GM06990 (cell line): ENCODE measurements at regions not wholly inside any gene's neighbourhood (a gene's known extent, or its start where the extent isn't known, plus 50 kb on each side); places are given as distances from the start of the nearest gene placed in this dataset.

Experiments used
- DNase-seq: peaks from one replicate; pipeline ENCODE4 v3.0.0-alpha.2; 2011; ENCODE audit not compliant: insufficient read length; ENCODE audit errors: extremely low read depth
- H3K27me3 ChIP-seq: replicated peaks from 2 replicates; pipeline ENCODE4 v1.6.0; 2011; ENCODE audit warnings: low read length; ENCODE audit not compliant: control insufficient read depth, insufficient read depth
- H3K36me3 ChIP-seq: 2 replicates; pipeline ENCODE4 v1.5.1; 2011; ENCODE audit warnings: low read length; ENCODE audit not compliant: control insufficient read depth, insufficient read depth
- H3K4me3 ChIP-seq: replicated peaks from 2 replicates; pipeline ENCODE4 v1.5.1; 2011; ENCODE audit warnings: low read depth, mild to moderate bottlenecking, control low read depth, low read length
- TF ChIP-seq, protein P1 (sequence below): IDR thresholded peaks from 2 replicates; pipeline ENCODE4 v1.5.1; 2011; ENCODE audit warnings: low read length, control low read depth, mild to moderate bottlenecking, inconsistent platforms; ENCODE audit not compliant: insufficient read depth, poor library complexity, severe bottlenecking

DNA sequence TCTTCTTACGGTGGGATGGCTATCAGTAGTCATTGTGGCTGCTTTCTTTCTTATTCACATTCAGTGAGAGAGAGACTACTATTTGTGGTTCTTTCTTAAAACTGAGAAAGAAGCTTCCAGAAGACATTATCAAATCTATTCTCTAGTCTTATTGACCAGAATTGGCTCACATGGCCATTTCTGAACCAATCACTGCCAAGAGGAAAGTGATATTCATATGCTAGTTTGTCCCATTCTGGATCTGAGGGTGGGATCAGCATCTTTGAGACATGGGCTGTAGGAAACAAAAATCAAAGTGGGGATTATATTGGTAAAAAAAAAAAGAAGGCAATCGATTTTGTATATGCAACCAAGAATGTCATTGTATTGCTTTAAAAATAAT, 106.4 kb upstream of the RASGRP1 start:
- no peak overlapping the region for H3K4me3 ChIP-seq
- TF ChIP-seq, protein P1, sequence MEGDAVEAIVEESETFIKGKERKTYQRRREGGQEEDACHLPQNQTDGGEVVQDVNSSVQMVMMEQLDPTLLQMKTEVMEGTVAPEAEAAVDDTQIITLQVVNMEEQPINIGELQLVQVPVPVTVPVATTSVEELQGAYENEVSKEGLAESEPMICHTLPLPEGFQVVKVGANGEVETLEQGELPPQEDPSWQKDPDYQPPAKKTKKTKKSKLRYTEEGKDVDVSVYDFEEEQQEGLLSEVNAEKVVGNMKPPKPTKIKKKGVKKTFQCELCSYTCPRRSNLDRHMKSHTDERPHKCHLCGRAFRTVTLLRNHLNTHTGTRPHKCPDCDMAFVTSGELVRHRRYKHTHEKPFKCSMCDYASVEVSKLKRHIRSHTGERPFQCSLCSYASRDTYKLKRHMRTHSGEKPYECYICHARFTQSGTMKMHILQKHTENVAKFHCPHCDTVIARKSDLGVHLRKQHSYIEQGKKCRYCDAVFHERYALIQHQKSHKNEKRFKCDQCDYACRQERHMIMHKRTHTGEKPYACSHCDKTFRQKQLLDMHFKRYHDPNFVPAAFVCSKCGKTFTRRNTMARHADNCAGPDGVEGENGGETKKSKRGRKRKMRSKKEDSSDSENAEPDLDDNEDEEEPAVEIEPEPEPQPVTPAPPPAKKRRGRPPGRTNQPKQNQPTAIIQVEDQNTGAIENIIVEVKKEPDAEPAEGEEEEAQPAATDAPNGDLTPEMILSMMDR: no peak
- H3K36me3 ChIP-seq: no peaks in the 10 kb centered on the region
- DNase-seq: no peak
- H3K27me3 ChIP-seq: no peaks in the 10 kb centered on the region

DNA sequence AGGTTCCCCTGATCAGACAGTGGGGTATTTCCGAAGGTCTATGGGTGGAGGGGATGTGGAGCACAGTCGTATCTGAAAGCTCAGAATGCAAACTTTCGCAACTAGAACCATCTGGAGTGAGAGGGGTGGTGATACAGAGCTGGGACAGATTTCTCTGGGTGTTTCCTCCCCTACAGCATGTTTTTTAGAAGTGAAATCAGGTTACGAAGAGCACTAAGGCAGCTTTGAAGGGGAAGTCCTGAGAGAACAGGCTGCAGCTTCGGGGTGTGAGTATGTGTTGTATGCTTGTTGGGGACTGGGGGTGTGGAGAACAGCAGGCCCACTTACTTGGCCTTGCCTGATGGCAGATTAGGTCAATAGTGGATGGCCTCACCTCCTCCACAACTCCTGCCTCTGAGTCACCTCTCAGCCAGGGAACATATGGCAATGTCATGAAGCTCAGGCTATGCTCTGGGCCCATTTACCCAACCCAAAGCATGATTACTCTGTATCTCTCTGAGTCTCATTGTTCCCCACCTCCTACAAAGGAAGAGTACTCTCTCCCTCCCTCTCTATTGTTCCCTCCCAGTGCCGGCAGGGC, 107.2 kb upstream of the RASGRP1 start:
- TF ChIP-seq, protein P1: no peak
- no peaks in the 10 kb centered on the region for H3K27me3 ChIP-seq
- peak overlapping the region; percentile 16 for H3K4me3 ChIP-seq
- peak; percentile 77 for DNase-seq
- no peaks in the 10 kb centered on the region for H3K36me3 ChIP-seq

DNA sequence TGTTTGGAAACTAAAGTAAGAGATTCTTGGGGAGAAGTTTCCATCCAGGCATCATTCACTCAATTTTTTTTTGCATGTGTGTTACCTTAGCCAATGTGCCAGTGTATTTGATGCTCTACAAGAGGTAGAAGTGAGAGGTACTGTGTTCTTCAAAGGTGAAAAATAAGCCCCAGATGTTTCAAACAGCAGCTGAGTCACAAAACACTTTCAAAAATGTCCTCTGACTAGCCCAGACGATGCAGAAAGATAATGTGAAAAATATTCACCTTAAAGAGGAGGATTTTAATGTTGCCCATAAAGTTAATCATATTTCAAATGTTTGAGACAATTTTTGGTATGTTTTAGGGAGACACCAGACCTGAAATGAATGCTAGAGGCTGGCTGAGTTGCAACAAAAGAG, 107.7 kb upstream of the RASGRP1 start:
- TF ChIP-seq, protein P1: no peak
- no peak for DNase-seq
- Histone ChIP-seq H3K36me3 (no peaks in the 10 kb centered on the region), H3K4me3 (peak overlapping the region; percentile 16; the same call in 1 of the 2 replicates), H3K27me3 (no peaks in the 10 kb centered on the region)

DNA sequence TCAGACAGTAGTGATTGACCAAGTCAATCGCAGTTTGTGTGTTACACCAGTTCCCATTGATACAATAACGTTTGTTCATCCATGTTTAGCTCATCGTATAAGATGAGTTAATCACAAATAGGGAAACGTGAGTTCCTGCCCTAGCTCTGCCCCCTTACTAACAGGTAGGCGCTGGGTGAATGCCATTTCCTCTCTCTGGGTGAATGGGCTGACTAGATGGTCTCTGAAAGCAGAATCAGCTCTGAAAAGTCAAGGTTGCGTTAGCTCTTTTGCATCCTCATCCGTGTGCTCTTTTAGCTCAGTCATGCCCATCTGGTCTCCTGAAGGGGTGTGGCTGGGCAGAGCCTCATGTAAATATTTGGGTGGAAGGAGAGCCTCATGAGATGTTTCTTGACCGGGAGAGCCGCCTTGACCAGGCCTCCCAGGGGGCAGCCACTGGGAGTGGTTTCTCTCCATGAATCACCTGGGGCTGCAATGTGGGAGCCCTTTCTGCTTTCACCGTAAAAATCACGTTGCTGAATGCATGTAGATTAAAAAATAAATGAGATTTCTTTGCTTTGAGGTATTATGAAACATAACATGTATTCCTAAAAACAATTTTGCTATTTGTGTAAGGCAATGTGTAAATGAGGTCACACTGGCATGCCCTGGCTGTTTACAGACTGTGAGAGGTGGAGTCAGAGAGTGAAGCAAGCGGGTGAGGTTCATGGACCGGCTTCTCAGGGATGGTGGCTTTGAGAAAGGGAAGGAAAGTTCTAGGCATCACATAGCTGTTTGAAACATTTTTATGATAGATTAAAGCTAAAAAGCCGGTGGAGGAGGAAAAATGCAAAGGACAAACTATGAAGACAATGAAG, 108.4 kb upstream of the RASGRP1 start:
- no peak for DNase-seq
- Histone ChIP-seq H3K4me3 (no peak overlapping the region), H3K27me3 (no peaks in the 10 kb centered on the region), H3K36me3 (no peaks in the 10 kb centered on the region)
- TF ChIP-seq, protein P1: no peak

DNA sequence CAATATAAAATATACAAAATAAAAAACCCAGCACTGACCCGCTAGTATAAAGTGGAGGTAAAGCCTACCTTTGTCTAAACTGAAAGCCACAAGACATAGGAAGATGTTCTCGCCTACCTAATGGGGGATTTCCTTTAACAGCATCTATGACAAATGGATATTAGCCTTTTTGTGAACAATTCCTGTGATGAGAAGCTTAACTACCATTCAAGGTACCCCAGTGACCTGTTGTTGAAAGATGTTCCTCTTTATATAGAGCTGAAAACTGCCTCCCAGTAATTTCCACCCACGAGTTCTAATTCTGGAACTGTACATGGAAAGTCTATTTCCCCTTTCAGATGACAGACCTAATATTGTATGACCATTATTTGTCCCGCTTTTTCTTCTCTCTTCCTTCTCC, 109.8 kb upstream of the RASGRP1 start:
- no peaks in the 10 kb centered on the region for H3K27me3 ChIP-seq
- H3K4me3 ChIP-seq: no peak overlapping the region
- no peaks in the 10 kb centered on the region for H3K36me3 ChIP-seq
- DNase-seq: no peak
- TF ChIP-seq, protein P1: no peak
